Breast epithelium (tissue), 4 donors: ENCODE measurements at regions not wholly inside any gene's neighbourhood (a gene's known extent, or its start where the extent isn't known, plus 50 kb on each side); places are given as distances from the start of the nearest gene placed in this dataset.

Experiments
- DNase-seq, 2 donors: peaks; one replicate each; pipeline ENCODE4 v3.0.0-alpha.2; 2019; ENCODE audit warnings: low spot score in 2 of 2
- H3K27ac ChIP-seq, 2 donors: fragments of 200-600 bp; sonication (generic) in 1 of 2; one replicate each; pipeline ENCODE4 v1.5.1; 2016 to 2019; ENCODE audit warnings: mild to moderate bottlenecking in 1 of 2
- H3K27me3 ChIP-seq, 2 donors: fragments of 200-600 bp; sonication (generic) in 1 of 2; one replicate each; pipeline versions ENCODE4 v1.5.1 to v1.6.0; 2017 to 2019; ENCODE audit warnings: control low read depth in 1 of 2, mild to moderate bottlenecking in 1 of 2
- H3K36me3 ChIP-seq: fragments of 200-600 bp; one replicate; pipeline ENCODE4 v1.5.1; 2019
- H3K4me1 ChIP-seq, 2 donors: fragments of 200-600 bp; sonication (generic); one replicate each; pipeline ENCODE4 v1.5.1; 2016 to 2019; ENCODE audit warnings: control low read depth in 1 of 2
- H3K4me3 ChIP-seq, 3 donors: fragments of 200-600 bp; sonication (generic); 1 replicate in 2 of 3; 2 replicates in 1 of 3; pipeline ENCODE4 v1.5.1; 2016 to 2019; ENCODE audit warnings: mild to moderate bottlenecking in 3 of 3, moderate library complexity in 2 of 3
- H3K9me3 ChIP-seq, 2 donors: fragments of 200-600 bp; sonication (generic) in 1 of 2; one replicate each; pipeline ENCODE4 v1.5.1; 2016 to 2019; ENCODE audit warnings: control low read depth in 1 of 2
- CTCF ChIP-seq, 3 donors: fragments of 450-650 bp; IDR thresholded peaks; one replicate each; pipeline ENCODE4 v1.5.1; 2016 to 2017; ENCODE audit warnings: antibody characterized with exemption in 3 of 3, mild to moderate bottlenecking in 3 of 3, moderate library complexity in 3 of 3
- POLR2A ChIP-seq: fragments of 450-650 bp; IDR thresholded peaks from one replicate; pipeline ENCODE4 v1.6.1; 2016; ENCODE audit warnings: antibody characterized with exemption, mild to moderate bottlenecking, moderate library complexity
- POLR2AphosphoS5 ChIP-seq, 3 donors: sonication (generic); formaldehyde crosslinking; IDR thresholded peaks; one replicate each; pipeline ENCODE4 v1.6.1; 2017; ENCODE audit warnings: antibody characterized with exemption in 3 of 3
- intact Hi-C: fragments of 100-400 bp; cut with DNase I; formaldehyde crosslinking; loops from one replicate; pipeline ENCODE4 v1.15.1; 2023; ENCODE audit warnings: low total_unique reads

- Histone ChIP-seq H3K36me3 (no peaks in the 10 kb centered on the region), H3K4me1 (no peaks in the 10 kb centered on the region), H3K9me3 (no peaks in the 10 kb centered on the region), H3K27me3 (no peaks in the 10 kb centered on the region), H3K4me3 (no peak overlapping the region), H3K27ac (no peak overlapping the region)
- no peak for TF ChIP-seq POLR2A
- TF ChIP-seq CTCF (IDR thresholded peaks at IDR 0.05), result no peak
- intact Hi-C loops, result no loop called here
- no peak for DNase-seq
These were observed 427.7 kb downstream of the RPS24 start for GRCh38 chr10:78461333-78461732.

GRCh38 chr10:78462176-78462575, 428.5 kb downstream of the RPS24 start:
- H3K27me3 ChIP-seq, result no peaks in the 10 kb centered on the region

GRCh38 chr10:78462726-78463228, 429.1 kb downstream of the RPS24 start:
- DNase-seq, result no peak
- no peaks in the 10 kb centered on the region for H3K4me1 ChIP-seq
- no peak overlapping the region for H3K27ac ChIP-seq
- H3K27me3 ChIP-seq, result no peaks in the 10 kb centered on the region
- no peaks in the 10 kb centered on the region for H3K9me3 ChIP-seq
- TF ChIP-seq POLR2A (no peak), CTCF (IDR thresholded peaks at IDR 0.05) (no peak), POLR2AphosphoS5 (IDR thresholded peaks at IDR 0.05) (no peak)
- intact Hi-C loops, result no loop called here
- no peak overlapping the region for H3K4me3 ChIP-seq
- H3K36me3 ChIP-seq, result no peaks in the 10 kb centered on the region

More at GRCh38 chr10:78462176-78462575, 428.5 kb downstream of the RPS24 start:
- DNase-seq, result no peak
- H3K27ac ChIP-seq, result no peak overlapping the region
- intact Hi-C loops, result no loop called here
- TF ChIP-seq POLR2A (no peak), POLR2AphosphoS5 (IDR thresholded peaks at IDR 0.05) (no peak), CTCF (IDR thresholded peaks at IDR 0.05) (no peak)
- H3K4me3 ChIP-seq, result no peak overlapping the region
- H3K36me3 ChIP-seq, result no peaks in the 10 kb centered on the region
- H3K9me3 ChIP-seq, result no peaks in the 10 kb centered on the region
- no peaks in the 10 kb centered on the region for H3K4me1 ChIP-seq

- H3K27me3 ChIP-seq, result no peaks in the 10 kb centered on the region
- H3K4me3 ChIP-seq, result no peak overlapping the region
- H3K4me1 ChIP-seq, result no peaks in the 10 kb centered on the region
- no peak for DNase-seq
- H3K9me3 ChIP-seq, result no peaks in the 10 kb centered on the region
- no peak overlapping the region for H3K27ac ChIP-seq
- no peaks in the 10 kb centered on the region for H3K36me3 ChIP-seq
- intact Hi-C loops, result no loop called here
- TF ChIP-seq POLR2A, result no peak
- no peak for TF ChIP-seq CTCF (IDR thresholded peaks at IDR 0.05)
- no peak for TF ChIP-seq POLR2AphosphoS5 (IDR thresholded peaks at IDR 0.05)
These were observed 430.6 kb downstream of the RPS24 start for GRCh38 chr10:78464118-78464855.

- intact Hi-C loops, result no loop called here
- H3K27me3 ChIP-seq, result no peaks in the 10 kb centered on the region
- no peaks in the 10 kb centered on the region for H3K36me3 ChIP-seq
- no peaks in the 10 kb centered on the region for H3K4me1 ChIP-seq
- no peak overlapping the region for H3K4me3 ChIP-seq
- no peak for DNase-seq
- TF ChIP-seq POLR2A, result no peak
- TF ChIP-seq CTCF (IDR thresholded peaks at IDR 0.05), result no peak
- no peak for TF ChIP-seq POLR2AphosphoS5 (IDR thresholded peaks at IDR 0.05)
- H3K9me3 ChIP-seq, result no peaks in the 10 kb centered on the region
- no peak overlapping the region for H3K27ac ChIP-seq
These were observed 431.2 kb downstream of the RPS24 start for GRCh38 chr10:78464856-78465267.
